ENCODE measurements at regions not wholly inside any gene's neighbourhood (a gene's known extent, or its start where the extent isn't known, plus 50 kb on each side); places are given as distances from the start of the nearest gene placed in this dataset.
A peak's percentile ranks its signal among the peaks of the same experiment; 100 is the strongest.

GRCh38 chr4:164383358-164384220, 370.3 kb upstream of the SMIM31 start (continued):
- TF ChIP-seq SUZ12 (IDR thresholded peaks at IDR 0.05; ENCODE audit: low read length) (peak; percentile 72; the same call in 1 of the 2 replicates), EGR1 (IDR thresholded peaks at IDR 0.05; ENCODE audit: borderline replicate concordance, low read depth, low read length) (no peak), TCF12 (IDR thresholded peaks at IDR 0.05; ENCODE audit: low read depth, low read length) (no peak), CEBPB (IDR thresholded peaks at IDR 0.05; ENCODE audit: low read depth, low read length) (no peak), RNF2 (IDR thresholded peaks at IDR 0.05; ENCODE audit: borderline replicate concordance, low read depth, low read length, missing control alignments, poor library complexity, severe bottlenecking) (peak; percentile 43), FOSL1 (IDR thresholded peaks at IDR 0.05; ENCODE audit: insufficient read depth, low read depth, low read length) (no peak), KDM4A (IDR thresholded peaks at IDR 0.05; ENCODE audit: low read depth, low read length, severe bottlenecking) (peak; percentile 89), CREB1 (IDR thresholded peaks at IDR 0.05) (no peak), YY1 (IDR thresholded peaks at IDR 0.05; ENCODE audit: low read depth, low read length) (peak; percentile 55; the same call in 1 of the 2 replicates), HDAC6 (IDR thresholded peaks at IDR 0.05; ENCODE audit: low read depth, low read length) (no peak), RFX5 (IDR thresholded peaks at IDR 0.05; ENCODE audit: borderline replicate concordance, low read depth, low read length) (no peak), NANOG (IDR thresholded peaks at IDR 0.05; ENCODE audit: insufficient read depth, low read depth, low read length, poor library complexity, severe bottlenecking) (no peak), SRF (IDR thresholded peaks at IDR 0.05; ENCODE audit: low read depth, low read length) (no peak), EZH2 (IDR thresholded peaks at IDR 0.05; ENCODE audit: low read depth, low read length, severe bottlenecking) (peak; percentile 63), RBBP5 (IDR thresholded peaks at IDR 0.05; ENCODE audit: borderline replicate concordance, low read depth, low read length) (peak; percentile 89), TAF1 (IDR thresholded peaks at IDR 0.05; ENCODE audit: low read depth, low read length) (no peak), TBP (IDR thresholded peaks at IDR 0.05; ENCODE audit: low read depth, low read length) (no peak; the same call in 1 of the 2 replicates), CBX8 (IDR thresholded peaks at IDR 0.05; ENCODE audit: borderline replicate concordance, low read depth, low read length) (no peak), KDM1A (IDR thresholded peaks at IDR 0.05; ENCODE audit: borderline replicate concordance, low read length) (peak; percentile 61; the same call in 1 of the 2 replicates), JUN (IDR thresholded peaks at IDR 0.05; ENCODE audit: low read depth, low read length) (no peak), ASH2L (IDR thresholded peaks at IDR 0.05; ENCODE audit: low read length) (peak; percentile 79), SIX5 (IDR thresholded peaks at IDR 0.05; ENCODE audit: low read depth, low read length) (no peak), JUND (IDR thresholded peaks at IDR 0.05; ENCODE audit: low read length) (peak; percentile 54; the same call in 1 of the 2 replicates), SAP30 (IDR thresholded peaks at IDR 0.05; ENCODE audit: insufficient read depth, insufficient replicate concordance, low read length) (no peak), POLR2A (IDR thresholded peaks at IDR 0.05; ENCODE audit: control extremely low read depth in 1 of 2, low read depth in 2 of 2, low read length in 2 of 2) (no peak), TEAD4 (IDR thresholded peaks at IDR 0.05; ENCODE audit: low read depth, low read length) (no peak)

All from H1 (cell line).